ENCODE measurements at regions not wholly inside any gene's neighbourhood (a gene's known extent, or its start where the extent isn't known, plus 50 kb on each side); places are given as distances from the start of the nearest gene placed in this dataset.

- intact Hi-C loops (cut with micrococcal nuclease; ENCODE audit: unreplicated experiment): no loop called here
- Histone ChIP-seq H3K36me3 (ENCODE audit: control insufficient read depth in 2 of 2, insufficient read depth in 2 of 2, low read length in 1 of 2) (no peaks in the 10 kb centered on the region), H3K27ac (ENCODE audit: control insufficient read depth, insufficient read depth) (no peak overlapping the region), H3K4me2 (ENCODE audit: control insufficient read depth, insufficient read depth) (no peak overlapping the region), H3K27me3 (replicated peaks in 1 of 2; ENCODE audit: control insufficient read depth in 2 of 2, insufficient read depth in 2 of 2, low read length in 1 of 2) (no peaks in the 10 kb centered on the region), H3K4me3 (no peak overlapping the region), H3K9ac (ENCODE audit: control insufficient read depth, insufficient read depth, low read length) (no peak overlapping the region), H2AFZ (ENCODE audit: control insufficient read depth, low read depth, low read length) (no peak overlapping the region), H3K9me3 (replicated peaks; ENCODE audit: control insufficient read depth, insufficient read depth, low read length) (no peaks in the 10 kb centered on the region; the same call in 2 of the 3 replicates), H3K79me2 (ENCODE audit: control insufficient read depth, insufficient read depth, low read length) (no peaks in the 10 kb centered on the region), H3K4me1 (ENCODE audit: control insufficient read depth, insufficient read depth, low read length) (no peaks in the 10 kb centered on the region), H4K20me1 (ENCODE audit: control insufficient read depth, insufficient read depth) (no peaks in the 10 kb centered on the region)
- SMC1A ChIA-PET (ENCODE audit: uncharacterized antibody, unreplicated experiment): no interaction called here
- 25% methylated on average over 3 of the region's 3 CpGs for WGBS (ENCODE audit: insufficient coverage, insufficient replicate concordance, low lambda C conversion rate, missing lambda C conversion rate)
- in situ Hi-C loops (cut with MboI): no loop called here
- DNase-seq (ENCODE audit: low read depth, low spot score) (no peak), ATAC-seq (no peak), FAIRE-seq (no peak)
- no peak for TF ChIP-seq SUZ12 (IDR thresholded peaks at IDR 0.05; ENCODE audit: unreplicated experiment)
- POLR2A ChIA-PET: no interaction called here
- BruUV-seq (replicated peaks): no TSS peak
- RAD21 ChIA-PET (ENCODE audit: unreplicated experiment): no interaction called here
- CTCF ChIA-PET: no interaction called here
These were observed 67.6 kb upstream of the FGFR2 start for GRCh38 chr10:121665809-121666208.

DNA sequence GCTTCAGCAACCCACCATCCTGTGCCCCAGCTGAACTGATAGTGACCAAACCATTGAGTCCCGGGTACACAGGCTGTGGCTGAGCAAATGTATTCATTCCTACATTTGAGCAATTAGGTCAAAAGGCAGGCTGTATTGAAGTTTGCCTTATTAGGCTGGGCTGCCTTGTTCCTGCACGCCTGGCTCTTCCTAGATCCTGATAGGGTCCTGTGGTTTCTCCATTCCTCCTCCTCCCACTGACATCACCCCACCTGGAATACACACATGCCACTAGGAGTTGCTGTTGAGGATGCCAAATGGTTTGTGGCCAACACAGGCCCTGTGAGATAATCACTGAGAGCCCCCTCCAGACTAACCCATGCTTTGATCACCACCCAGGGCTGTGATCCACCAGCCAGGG, 66.4 kb upstream of the FGFR2 start:
- in situ Hi-C loops (cut with MboI) (no loop called here), intact Hi-C loops (cut with micrococcal nuclease; ENCODE audit: unreplicated experiment) (no loop called here)
- Histone ChIP-seq H3K9ac (ENCODE audit: control insufficient read depth, insufficient read depth, low read length) (no peak overlapping the region), H3K27me3 (replicated peaks in 1 of 2; ENCODE audit: control insufficient read depth in 2 of 2, insufficient read depth in 2 of 2, low read length in 1 of 2) (no peaks in the 10 kb centered on the region), H4K20me1 (ENCODE audit: control insufficient read depth, insufficient read depth) (no peaks in the 10 kb centered on the region), H3K4me2 (ENCODE audit: control insufficient read depth, insufficient read depth) (no peak overlapping the region), H3K4me1 (ENCODE audit: control insufficient read depth, insufficient read depth, low read length) (no peaks in the 10 kb centered on the region), H3K9me3 (replicated peaks; ENCODE audit: control insufficient read depth, insufficient read depth, low read length) (no peaks in the 10 kb centered on the region; the same call in 2 of the 3 replicates), H3K79me2 (ENCODE audit: control insufficient read depth, insufficient read depth, low read length) (no peaks in the 10 kb centered on the region), H3K36me3 (ENCODE audit: control insufficient read depth in 2 of 2, insufficient read depth in 2 of 2, low read length in 1 of 2) (no peaks in the 10 kb centered on the region), H2AFZ (ENCODE audit: control insufficient read depth, low read depth, low read length) (no peak overlapping the region), H3K4me3 (no peak overlapping the region), H3K27ac (ENCODE audit: control insufficient read depth, insufficient read depth) (no peak overlapping the region)
- 0% methylated on average over 2 of the region's 2 CpGs for WGBS (ENCODE audit: insufficient coverage, insufficient replicate concordance, low lambda C conversion rate, missing lambda C conversion rate)
- ChIA-PET CTCF (no interaction called here), SMC1A (ENCODE audit: uncharacterized antibody, unreplicated experiment) (no interaction called here), RAD21 (ENCODE audit: unreplicated experiment) (no interaction called here), POLR2A (no interaction called here)
- DNase-seq (ENCODE audit: low read depth, low spot score) (no peak), ATAC-seq (no peak), FAIRE-seq (no peak)
- TF ChIP-seq DPF2 (IDR thresholded peaks at IDR 0.05): no peak
- no peak for TF ChIP-seq MAX (IDR thresholded peaks at IDR 0.05; ENCODE audit: low read depth, low read length)
- TF ChIP-seq POLR2AphosphoS5 (IDR thresholded peaks at IDR 0.05; ENCODE audit: low read length): no peak
- no peak for TF ChIP-seq SIX5 (IDR thresholded peaks at IDR 0.05; ENCODE audit: low read depth, low read length, severe bottlenecking)
- no peak for TF ChIP-seq NFXL1 (IDR thresholded peaks at IDR 0.05; ENCODE audit: borderline replicate concordance)
- no peak for TF ChIP-seq IKZF2 (IDR thresholded peaks at IDR 0.05)
- no peak for TF ChIP-seq CBFB (IDR thresholded peaks at IDR 0.05; ENCODE audit: low read depth)
- no peak for TF ChIP-seq BACH1 (IDR thresholded peaks at IDR 0.05; ENCODE audit: borderline replicate concordance)
- TF ChIP-seq, protein P1, sequence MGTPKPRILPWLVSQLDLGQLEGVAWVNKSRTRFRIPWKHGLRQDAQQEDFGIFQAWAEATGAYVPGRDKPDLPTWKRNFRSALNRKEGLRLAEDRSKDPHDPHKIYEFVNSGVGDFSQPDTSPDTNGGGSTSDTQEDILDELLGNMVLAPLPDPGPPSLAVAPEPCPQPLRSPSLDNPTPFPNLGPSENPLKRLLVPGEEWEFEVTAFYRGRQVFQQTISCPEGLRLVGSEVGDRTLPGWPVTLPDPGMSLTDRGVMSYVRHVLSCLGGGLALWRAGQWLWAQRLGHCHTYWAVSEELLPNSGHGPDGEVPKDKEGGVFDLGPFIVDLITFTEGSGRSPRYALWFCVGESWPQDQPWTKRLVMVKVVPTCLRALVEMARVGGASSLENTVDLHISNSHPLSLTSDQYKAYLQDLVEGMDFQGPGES (IDR thresholded peaks at IDR 0.05): no peak
- TF ChIP-seq EED (IDR thresholded peaks at IDR 0.05; ENCODE audit: low read depth): no peak
- TF ChIP-seq RELA (IDR thresholded peaks at IDR 0.05; ENCODE audit: borderline replicate concordance, partially characterized antibody): no peak
- TF ChIP-seq, protein P2, sequence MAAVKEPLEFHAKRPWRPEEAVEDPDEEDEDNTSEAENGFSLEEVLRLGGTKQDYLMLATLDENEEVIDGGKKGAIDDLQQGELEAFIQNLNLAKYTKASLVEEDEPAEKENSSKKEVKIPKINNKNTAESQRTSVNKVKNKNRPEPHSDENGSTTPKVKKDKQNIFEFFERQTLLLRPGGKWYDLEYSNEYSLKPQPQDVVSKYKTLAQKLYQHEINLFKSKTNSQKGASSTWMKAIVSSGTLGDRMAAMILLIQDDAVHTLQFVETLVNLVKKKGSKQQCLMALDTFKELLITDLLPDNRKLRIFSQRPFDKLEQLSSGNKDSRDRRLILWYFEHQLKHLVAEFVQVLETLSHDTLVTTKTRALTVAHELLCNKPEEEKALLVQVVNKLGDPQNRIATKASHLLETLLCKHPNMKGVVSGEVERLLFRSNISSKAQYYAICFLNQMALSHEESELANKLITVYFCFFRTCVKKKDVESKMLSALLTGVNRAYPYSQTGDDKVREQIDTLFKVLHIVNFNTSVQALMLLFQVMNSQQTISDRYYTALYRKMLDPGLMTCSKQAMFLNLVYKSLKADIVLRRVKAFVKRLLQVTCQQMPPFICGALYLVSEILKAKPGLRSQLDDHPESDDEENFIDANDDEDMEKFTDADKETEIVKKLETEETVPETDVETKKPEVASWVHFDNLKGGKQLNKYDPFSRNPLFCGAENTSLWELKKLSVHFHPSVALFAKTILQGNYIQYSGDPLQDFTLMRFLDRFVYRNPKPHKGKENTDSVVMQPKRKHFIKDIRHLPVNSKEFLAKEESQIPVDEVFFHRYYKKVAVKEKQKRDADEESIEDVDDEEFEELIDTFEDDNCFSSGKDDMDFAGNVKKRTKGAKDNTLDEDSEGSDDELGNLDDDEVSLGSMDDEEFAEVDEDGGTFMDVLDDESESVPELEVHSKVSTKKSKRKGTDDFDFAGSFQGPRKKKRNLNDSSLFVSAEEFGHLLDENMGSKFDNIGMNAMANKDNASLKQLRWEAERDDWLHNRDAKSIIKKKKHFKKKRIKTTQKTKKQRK (IDR thresholded peaks at IDR 0.05; ENCODE audit: low read depth, low read length): no peak
- no peak for TF ChIP-seq YBX1 (IDR thresholded peaks at IDR 0.05)
- no peak for TF ChIP-seq KAT2A (conservative IDR thresholded peaks at IDR 0.05; ENCODE audit: control insufficient read depth, low read depth, low read length)
- no peak for TF ChIP-seq NFIC (IDR thresholded peaks at IDR 0.05; ENCODE audit: low read depth, low read length)
- TF ChIP-seq RB1 (IDR thresholded peaks at IDR 0.05; ENCODE audit: borderline replicate concordance): no peak
- BruUV-seq (replicated peaks): no TSS peak

All from GM12878 (cell line).